GM23338 (cell line): ENCODE measurements at regions not wholly inside any gene's neighbourhood (a gene's known extent, or its start where the extent isn't known, plus 50 kb on each side); places are given as distances from the start of the nearest gene placed in this dataset.

Experiments used
- ATAC-seq: fragments of 200-7000 bp; cut with Tn5 transposase; 3 replicates; pipeline ENCODE4 v1.9.1; 2020
- DNase-seq: peaks from one replicate; pipeline ENCODE4 v3.0.0-alpha.2; 2015; ENCODE audit warnings: low spot score
- H2AFZ ChIP-seq: fragments of 200-600 bp; sonication (generic); 2 replicates; pipeline ENCODE4 v1.8.0; 2016; ENCODE audit warnings: antibody characterized with exemption, mild to moderate bottlenecking, moderate library complexity
- H3F3A ChIP-seq: fragments of 200-600 bp; sonication (generic); replicated peaks from 2 replicates; pipeline ENCODE4 v1.8.0; 2017; ENCODE audit warnings: antibody characterized with exemption, mixed run types, low read depth
- H3K27ac ChIP-seq: fragments of 200-600 bp; sonication (generic); 2 replicates; pipeline ENCODE4 v1.6.1; 2016; ENCODE audit warnings: low read depth
- H3K27me3 ChIP-seq: fragments of 200-600 bp; sonication (generic); 2 replicates; pipeline ENCODE4 v1.8.0; 2016; ENCODE audit warnings: mild to moderate bottlenecking, mixed run types, moderate library complexity; ENCODE audit not compliant: insufficient read depth
- H3K36me3 ChIP-seq: fragments of 200-600 bp; sonication (generic); 2 replicates; pipeline ENCODE4 v1.8.0; 2016; ENCODE audit warnings: mild to moderate bottlenecking; ENCODE audit not compliant: insufficient read depth
- H3K4me1 ChIP-seq: fragments of 200-600 bp; sonication (generic); 2 replicates; pipeline ENCODE4 v1.8.0; 2016; ENCODE audit warnings: mild to moderate bottlenecking, moderate library complexity; ENCODE audit not compliant: insufficient read depth
- H3K4me2 ChIP-seq: fragments of 200-600 bp; sonication (generic); 2 replicates; pipeline ENCODE4 v1.7.1; 2017; ENCODE audit warnings: mixed run types
- H3K4me3 ChIP-seq: fragments of 200-600 bp; sonication (generic); 2 replicates; pipeline ENCODE4 v1.6.1; 2016; ENCODE audit warnings: mixed run types
- H3K79me2 ChIP-seq: fragments of 200-600 bp; sonication (generic); replicated peaks from 2 replicates; pipeline ENCODE4 v1.8.0; 2017; ENCODE audit warnings: mild to moderate bottlenecking; ENCODE audit not compliant: insufficient read depth
- H3K9me2 ChIP-seq: fragments of 200-600 bp; sonication (generic); 2 replicates; pipeline ENCODE4 v1.8.0; 2017; ENCODE audit not compliant: insufficient read depth
- H4K20me1 ChIP-seq: fragments of 200-600 bp; sonication (generic); replicated peaks from 2 replicates; pipeline ENCODE4 v1.8.0; 2017; ENCODE audit warnings: mild to moderate bottlenecking; ENCODE audit not compliant: insufficient read depth
- H3K27ac Mint-ChIP-seq: 2 replicates; pipeline ENCODE4 v1.8.0; 2020; ENCODE audit warnings: inconsistent platforms, mild to moderate bottlenecking, moderate library complexity, mixed read lengths
- H3K27me3 Mint-ChIP-seq: 3 replicates; pipeline ENCODE4 v1.8.0; 2022; ENCODE audit warnings: low read depth, mild to moderate bottlenecking, moderate library complexity, mixed read lengths, inconsistent platforms; ENCODE audit not compliant: insufficient read depth, poor library complexity
- H3K36me3 Mint-ChIP-seq: 3 replicates; pipeline ENCODE4 v1.8.0; 2021; ENCODE audit warnings: low read depth, mild to moderate bottlenecking, inconsistent platforms, moderate library complexity, mixed read lengths
- H3K4me1 Mint-ChIP-seq: 3 replicates; pipeline ENCODE4 v1.8.0; 2020; ENCODE audit warnings: mild to moderate bottlenecking, inconsistent platforms, mixed read lengths
- H3K4me3 Mint-ChIP-seq: 3 replicates; pipeline ENCODE4 v1.8.0; 2021; ENCODE audit warnings: moderate library complexity, mild to moderate bottlenecking, inconsistent platforms, mixed read lengths
- H3K9me3 Mint-ChIP-seq: 3 replicates; pipeline ENCODE4 v1.8.0; 2020; ENCODE audit warnings: moderate library complexity, mild to moderate bottlenecking, inconsistent platforms, mixed read lengths
- EZH2 ChIP-seq: fragments of 200-600 bp; sonication (generic); IDR thresholded peaks from one replicate; pipeline ENCODE4 v1.8.0; 2017; ENCODE audit warnings: antibody characterized with exemption, mild to moderate bottlenecking, low read depth; ENCODE audit not compliant: unreplicated experiment
- JUNB ChIP-seq: IDR thresholded peaks from one replicate; pipeline ENCODE4 v1.6.1; 2016; ENCODE audit warnings: antibody characterized with exemption; ENCODE audit not compliant: unreplicated experiment
- NANOG ChIP-seq: IDR thresholded peaks from 2 replicates; pipeline ENCODE4 v1.6.1; 2016; ENCODE audit warnings: antibody characterized with exemption, borderline replicate concordance
- POLR2AphosphoS5 ChIP-seq: IDR thresholded peaks from 2 replicates; pipeline ENCODE4 v1.6.1; 2016; ENCODE audit warnings: antibody characterized with exemption, low read depth
- STAT1 ChIP-seq: IDR thresholded peaks from one replicate; pipeline ENCODE4 v1.6.1; 2016; ENCODE audit warnings: antibody characterized with exemption; ENCODE audit not compliant: unreplicated experiment
- ZNF114 ChIP-seq: fragments of 250-450 bp; sonication (Bioruptor Pico); IDR thresholded peaks from 2 replicates; pipeline ENCODE4 v1.5.0; 2020; ENCODE audit warnings: mild to moderate bottlenecking, moderate library complexity
- TF ChIP-seq, protein P1 (sequence below): IDR thresholded peaks from 2 replicates; pipeline ENCODE4 v1.6.1; 2016; ENCODE audit warnings: antibody characterized with exemption
- TF ChIP-seq, protein P2 (sequence below): IDR thresholded peaks from one replicate; pipeline ENCODE4 v1.6.1; 2018; ENCODE audit warnings: antibody characterized with exemption; ENCODE audit not compliant: unreplicated experiment
- TF ChIP-seq, protein P3 (sequence below): fragments of 250-450 bp; sonication (Bioruptor Pico); IDR thresholded peaks from 2 replicates; pipeline ENCODE4 v1.5.0; 2020; ENCODE audit warnings: mild to moderate bottlenecking, moderate library complexity

DNA sequence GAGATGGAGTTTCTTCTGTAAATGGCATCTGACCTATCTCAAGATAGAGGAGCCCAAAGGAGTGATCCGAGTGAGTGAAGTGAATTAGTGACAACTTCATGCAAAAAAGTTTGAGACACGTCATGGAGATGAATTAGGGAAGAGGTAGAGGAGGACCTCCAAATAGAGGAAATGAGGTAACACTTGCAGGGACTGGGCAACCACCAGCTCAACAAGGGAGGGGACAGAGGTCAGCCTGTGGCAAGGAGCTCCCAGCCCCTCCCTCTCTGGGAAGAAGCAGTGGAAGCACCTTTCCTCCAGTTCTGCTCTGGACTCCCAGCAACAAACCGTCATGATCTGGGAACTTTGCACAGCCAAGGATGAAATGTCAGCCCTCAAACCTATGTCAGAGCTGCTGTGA lies 83.5 kb upstream of the IKZF1 start (continued):
- TF ChIP-seq EZH2 = no peak
- TF ChIP-seq JUNB = no peak
- TF ChIP-seq STAT1 = no peak
- TF ChIP-seq, protein P1, sequence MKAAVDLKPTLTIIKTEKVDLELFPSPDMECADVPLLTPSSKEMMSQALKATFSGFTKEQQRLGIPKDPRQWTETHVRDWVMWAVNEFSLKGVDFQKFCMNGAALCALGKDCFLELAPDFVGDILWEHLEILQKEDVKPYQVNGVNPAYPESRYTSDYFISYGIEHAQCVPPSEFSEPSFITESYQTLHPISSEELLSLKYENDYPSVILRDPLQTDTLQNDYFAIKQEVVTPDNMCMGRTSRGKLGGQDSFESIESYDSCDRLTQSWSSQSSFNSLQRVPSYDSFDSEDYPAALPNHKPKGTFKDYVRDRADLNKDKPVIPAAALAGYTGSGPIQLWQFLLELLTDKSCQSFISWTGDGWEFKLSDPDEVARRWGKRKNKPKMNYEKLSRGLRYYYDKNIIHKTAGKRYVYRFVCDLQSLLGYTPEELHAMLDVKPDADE = no peak
- TF ChIP-seq NANOG = no peak

DNA sequence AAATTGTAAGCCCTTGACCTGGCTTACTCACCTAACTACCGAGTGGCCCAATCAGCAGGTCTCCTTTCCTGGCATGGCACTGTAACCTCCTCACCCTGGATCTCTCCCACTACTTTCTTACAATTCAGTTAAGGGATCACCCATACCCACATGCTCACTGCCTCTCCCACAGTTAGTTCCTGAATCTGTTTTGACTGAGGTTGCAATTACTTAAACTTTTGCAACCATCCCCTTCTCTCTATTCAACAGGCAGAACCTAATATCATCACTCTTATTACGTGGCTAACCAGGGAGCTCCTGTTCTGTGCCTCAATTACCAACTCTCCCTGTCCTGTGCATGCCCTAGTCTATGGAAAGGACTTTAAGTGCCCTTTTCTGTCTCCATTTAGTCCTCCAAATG lies 84.2 kb upstream of the IKZF1 start:
- Histone ChIP-seq H3K36me3 (no peaks in the 10 kb centered on the region), H2AFZ (no peak overlapping the region), H3K79me2 (no peaks in the 10 kb centered on the region), H3K9me2 (no peaks in the 10 kb centered on the region; the same call in 1 of the 2 replicates), H3K27me3 (no peaks in the 10 kb centered on the region), H3K27ac (no peak overlapping the region), H3F3A (no peaks in the 10 kb centered on the region), H3K4me2 (no peak overlapping the region), H3K4me1 (no peaks in the 10 kb centered on the region), H3K4me3 (no peak overlapping the region), H4K20me1 (no peaks in the 10 kb centered on the region)
- H3K4me3 Mint-ChIP-seq = no peak overlapping the region
- H3K36me3 Mint-ChIP-seq = peaks cover 3% of the 10 kb centered on the region; the same call in 2 of the 3 replicates
- peaks cover 4% of the 10 kb centered on the region for H3K27me3 Mint-ChIP-seq
- no peak for ATAC-seq
- no peak for DNase-seq
- no peak overlapping the region for H3K27ac Mint-ChIP-seq
- no peaks in the 10 kb centered on the region for H3K4me1 Mint-ChIP-seq
- peaks cover 3% of the 10 kb centered on the region for H3K9me3 Mint-ChIP-seq
- TF ChIP-seq, protein P1 = no peak
- TF ChIP-seq, protein P2, sequence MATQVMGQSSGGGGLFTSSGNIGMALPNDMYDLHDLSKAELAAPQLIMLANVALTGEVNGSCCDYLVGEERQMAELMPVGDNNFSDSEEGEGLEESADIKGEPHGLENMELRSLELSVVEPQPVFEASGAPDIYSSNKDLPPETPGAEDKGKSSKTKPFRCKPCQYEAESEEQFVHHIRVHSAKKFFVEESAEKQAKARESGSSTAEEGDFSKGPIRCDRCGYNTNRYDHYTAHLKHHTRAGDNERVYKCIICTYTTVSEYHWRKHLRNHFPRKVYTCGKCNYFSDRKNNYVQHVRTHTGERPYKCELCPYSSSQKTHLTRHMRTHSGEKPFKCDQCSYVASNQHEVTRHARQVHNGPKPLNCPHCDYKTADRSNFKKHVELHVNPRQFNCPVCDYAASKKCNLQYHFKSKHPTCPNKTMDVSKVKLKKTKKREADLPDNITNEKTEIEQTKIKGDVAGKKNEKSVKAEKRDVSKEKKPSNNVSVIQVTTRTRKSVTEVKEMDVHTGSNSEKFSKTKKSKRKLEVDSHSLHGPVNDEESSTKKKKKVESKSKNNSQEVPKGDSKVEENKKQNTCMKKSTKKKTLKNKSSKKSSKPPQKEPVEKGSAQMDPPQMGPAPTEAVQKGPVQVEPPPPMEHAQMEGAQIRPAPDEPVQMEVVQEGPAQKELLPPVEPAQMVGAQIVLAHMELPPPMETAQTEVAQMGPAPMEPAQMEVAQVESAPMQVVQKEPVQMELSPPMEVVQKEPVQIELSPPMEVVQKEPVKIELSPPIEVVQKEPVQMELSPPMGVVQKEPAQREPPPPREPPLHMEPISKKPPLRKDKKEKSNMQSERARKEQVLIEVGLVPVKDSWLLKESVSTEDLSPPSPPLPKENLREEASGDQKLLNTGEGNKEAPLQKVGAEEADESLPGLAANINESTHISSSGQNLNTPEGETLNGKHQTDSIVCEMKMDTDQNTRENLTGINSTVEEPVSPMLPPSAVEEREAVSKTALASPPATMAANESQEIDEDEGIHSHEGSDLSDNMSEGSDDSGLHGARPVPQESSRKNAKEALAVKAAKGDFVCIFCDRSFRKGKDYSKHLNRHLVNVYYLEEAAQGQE = no peak
- TF ChIP-seq EZH2 (no peak), ZNF114 (no peak), JUNB (no peak), POLR2AphosphoS5 (no peak)
- TF ChIP-seq, protein P3, sequence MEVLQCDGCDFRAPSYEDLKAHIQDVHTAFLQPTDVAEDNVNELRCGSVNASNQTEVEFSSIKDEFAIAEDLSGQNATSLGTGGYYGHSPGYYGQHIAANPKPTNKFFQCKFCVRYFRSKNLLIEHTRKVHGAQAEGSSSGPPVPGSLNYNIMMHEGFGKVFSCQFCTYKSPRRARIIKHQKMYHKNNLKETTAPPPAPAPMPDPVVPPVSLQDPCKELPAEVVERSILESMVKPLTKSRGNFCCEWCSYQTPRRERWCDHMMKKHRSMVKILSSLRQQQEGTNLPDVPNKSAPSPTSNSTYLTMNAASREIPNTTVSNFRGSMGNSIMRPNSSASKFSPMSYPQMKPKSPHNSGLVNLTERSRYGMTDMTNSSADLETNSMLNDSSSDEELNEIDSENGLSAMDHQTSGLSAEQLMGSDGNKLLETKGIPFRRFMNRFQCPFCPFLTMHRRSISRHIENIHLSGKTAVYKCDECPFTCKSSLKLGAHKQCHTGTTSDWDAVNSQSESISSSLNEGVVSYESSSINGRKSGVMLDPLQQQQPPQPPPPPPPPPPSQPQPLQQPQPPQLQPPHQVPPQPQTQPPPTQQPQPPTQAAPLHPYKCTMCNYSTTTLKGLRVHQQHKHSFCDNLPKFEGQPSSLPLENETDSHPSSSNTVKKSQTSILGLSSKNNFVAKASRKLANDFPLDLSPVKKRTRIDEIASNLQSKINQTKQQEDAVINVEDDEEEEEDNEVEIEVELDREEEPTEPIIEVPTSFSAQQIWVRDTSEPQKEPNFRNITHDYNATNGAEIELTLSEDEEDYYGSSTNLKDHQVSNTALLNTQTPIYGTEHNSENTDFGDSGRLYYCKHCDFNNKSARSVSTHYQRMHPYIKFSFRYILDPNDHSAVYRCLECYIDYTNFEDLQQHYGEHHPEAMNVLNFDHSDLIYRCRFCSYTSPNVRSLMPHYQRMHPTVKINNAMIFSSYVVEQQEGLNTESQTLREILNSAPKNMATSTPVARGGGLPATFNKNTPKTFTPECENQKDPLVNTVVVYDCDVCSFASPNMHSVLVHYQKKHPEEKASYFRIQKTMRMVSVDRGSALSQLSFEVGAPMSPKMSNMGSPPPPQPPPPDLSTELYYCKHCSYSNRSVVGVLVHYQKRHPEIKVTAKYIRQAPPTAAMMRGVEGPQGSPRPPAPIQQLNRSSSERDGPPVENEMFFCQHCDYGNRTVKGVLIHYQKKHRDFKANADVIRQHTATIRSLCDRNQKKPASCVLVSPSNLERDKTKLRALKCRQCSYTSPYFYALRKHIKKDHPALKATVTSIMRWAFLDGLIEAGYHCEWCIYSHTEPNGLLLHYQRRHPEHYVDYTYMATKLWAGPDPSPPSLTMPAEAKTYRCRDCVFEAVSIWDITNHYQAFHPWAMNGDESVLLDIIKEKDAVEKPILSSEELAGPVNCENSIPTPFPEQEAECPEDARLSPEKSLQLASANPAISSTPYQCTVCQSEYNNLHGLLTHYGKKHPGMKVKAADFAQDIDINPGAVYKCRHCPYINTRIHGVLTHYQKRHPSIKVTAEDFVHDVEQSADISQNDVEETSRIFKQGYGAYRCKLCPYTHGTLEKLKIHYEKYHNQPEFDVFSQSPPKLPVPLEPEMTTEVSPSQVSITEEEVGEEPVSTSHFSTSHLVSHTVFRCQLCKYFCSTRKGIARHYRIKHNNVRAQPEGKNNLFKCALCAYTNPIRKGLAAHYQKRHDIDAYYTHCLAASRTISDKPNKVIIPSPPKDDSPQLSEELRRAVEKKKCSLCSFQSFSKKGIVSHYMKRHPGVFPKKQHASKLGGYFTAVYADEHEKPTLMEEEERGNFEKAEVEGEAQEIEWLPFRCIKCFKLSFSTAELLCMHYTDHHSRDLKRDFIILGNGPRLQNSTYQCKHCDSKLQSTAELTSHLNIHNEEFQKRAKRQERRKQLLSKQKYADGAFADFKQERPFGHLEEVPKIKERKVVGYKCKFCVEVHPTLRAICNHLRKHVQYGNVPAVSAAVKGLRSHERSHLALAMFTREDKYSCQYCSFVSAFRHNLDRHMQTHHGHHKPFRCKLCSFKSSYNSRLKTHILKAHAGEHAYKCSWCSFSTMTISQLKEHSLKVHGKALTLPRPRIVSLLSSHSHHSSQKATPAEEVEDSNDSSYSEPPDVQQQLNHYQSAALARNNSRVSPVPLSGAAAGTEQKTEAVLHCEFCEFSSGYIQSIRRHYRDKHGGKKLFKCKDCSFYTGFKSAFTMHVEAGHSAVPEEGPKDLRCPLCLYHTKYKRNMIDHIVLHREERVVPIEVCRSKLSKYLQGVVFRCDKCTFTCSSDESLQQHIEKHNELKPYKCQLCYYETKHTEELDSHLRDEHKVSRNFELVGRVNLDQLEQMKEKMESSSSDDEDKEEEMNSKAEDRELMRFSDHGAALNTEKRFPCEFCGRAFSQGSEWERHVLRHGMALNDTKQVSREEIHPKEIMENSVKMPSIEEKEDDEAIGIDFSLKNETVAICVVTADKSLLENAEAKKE (CRISPR knock-in tag) = no peak
